ENCODE measurements at regions not wholly inside any gene's neighbourhood (a gene's known extent, or its start where the extent isn't known, plus 50 kb on each side); places are given as distances from the start of the nearest gene placed in this dataset.
"Not testable (repeated sequence)": the region's sequence is repeated elsewhere in the genome, so short reads cannot be mapped to it uniquely, and the experiment has no call there.

- DNase-seq (ENCODE audit: low spot score) = no peak
These were observed 53.3 kb upstream of the CYLC2 start for GRCh38 chr9:102941868-102942267.

- no peak for DNase-seq (ENCODE audit: low spot score)
These were observed 72.6 kb upstream of the CYLC2 start for GRCh38 chr9:102922526-102922925.

GRCh38 chr9:102911185-102911584, 83.9 kb upstream of the CYLC2 start:
- peak; percentile 5 for DNase-seq (ENCODE audit: low spot score)

GRCh38 chr9:102905795-102906194, 89.3 kb upstream of the CYLC2 start:
- not testable (repeated sequence) for DNase-seq (ENCODE audit: low spot score)

- no peak for DNase-seq (ENCODE audit: low spot score)
These were observed 103.1 kb upstream of the CYLC2 start for GRCh38 chr9:102892025-102892424.

GRCh38 chr9:102888747-102889146, 106.4 kb upstream of the CYLC2 start:
- DNase-seq (ENCODE audit: low spot score) = peak; percentile 9

GRCh38 chr9:102875687-102876086, 119.4 kb upstream of the CYLC2 start:
- no peak for DNase-seq (ENCODE audit: low spot score)

- DNase-seq (ENCODE audit: low spot score) = no peak
These were observed 127.6 kb upstream of the CYLC2 start for GRCh38 chr9:102867488-102867887.

- no peak for DNase-seq (ENCODE audit: low spot score)
These were observed 132.7 kb upstream of the CYLC2 start for GRCh38 chr9:102862478-102862877.

GRCh38 chr9:102855641-102856040, 139.5 kb upstream of the CYLC2 start:
- no peak for DNase-seq (ENCODE audit: low spot score)

GRCh38 chr9:102845827-102846371, 149.2 kb upstream of the CYLC2 start:
- no peak for DNase-seq (ENCODE audit: low spot score)

GRCh38 chr9:102844716-102845115, 150.4 kb upstream of the CYLC2 start:
- no peak for DNase-seq (ENCODE audit: low spot score)

- DNase-seq (ENCODE audit: low spot score) = no peak
These were observed 152.7 kb upstream of the CYLC2 start for GRCh38 chr9:102842423-102842822.

GRCh38 chr9:102841376-102841775, 153.8 kb upstream of the CYLC2 start:
- no peak for DNase-seq (ENCODE audit: low spot score)

- DNase-seq (ENCODE audit: low spot score) = no peak
These were observed 154.8 kb upstream of the CYLC2 start for GRCh38 chr9:102840335-102840734.

GRCh38 chr9:102832814-102833213, 162.3 kb upstream of the CYLC2 start:
- no peak for DNase-seq (ENCODE audit: low spot score)

- DNase-seq (ENCODE audit: low spot score) = no peak
These were observed 198.9 kb upstream of the CYLC2 start for GRCh38 chr9:102796244-102796643.

GRCh38 chr9:102795532-102795931, 199.6 kb upstream of the CYLC2 start:
- DNase-seq (ENCODE audit: low spot score) = no peak

- no peak for DNase-seq (ENCODE audit: low spot score)
These were observed 215.8 kb upstream of the CYLC2 start for GRCh38 chr9:102779356-102779755.

GRCh38 chr9:102778746-102779145, 216.4 kb upstream of the CYLC2 start:
- DNase-seq (ENCODE audit: low spot score) = no peak

- DNase-seq (ENCODE audit: low spot score) = no peak
These were observed 224.4 kb upstream of the CYLC2 start for GRCh38 chr9:102770704-102771103.

- DNase-seq (ENCODE audit: low spot score) = no peak
These were observed 225.8 kb upstream of the CYLC2 start for GRCh38 chr9:102769307-102769706.

- no peak for DNase-seq (ENCODE audit: low spot score)
These were observed 227.1 kb upstream of the CYLC2 start for GRCh38 chr9:102768002-102768401.

GRCh38 chr9:102767076-102767475, 228.1 kb upstream of the CYLC2 start:
- DNase-seq (ENCODE audit: low spot score) = no peak

- DNase-seq (ENCODE audit: low spot score) = no peak
These were observed 254.6 kb upstream of the CYLC2 start for GRCh38 chr9:102740578-102740977.

Measured in NAMALWA (cell line).